Skin of body (tissue), 1 donor: ENCODE measurements at regions not wholly inside any gene's neighbourhood (a gene's known extent, or its start where the extent isn't known, plus 50 kb on each side); places are given as distances from the start of the nearest gene placed in this dataset.
A peak's percentile ranks its signal among the peaks of the same experiment; 100 is the strongest.
"Not testable (repeated sequence)": the region's sequence is repeated elsewhere in the genome, so short reads cannot be mapped to it uniquely, and the experiment has no call there.

Source experiments
- DNase-seq: peaks from one replicate; lab custom pipeline; 2025; lab: John Stamatoyannopoulos, UW

GRCh38 chr5:158209219-158209908 lies 350.4 kb upstream of the CLINT1 start:
- DNase-seq = no peak

- DNase-seq = no peak
Measured at GRCh38 chr5:158207733-158208132, 348.8 kb upstream of the CLINT1 start.

- DNase-seq = no peak
Measured at GRCh38 chr5:158205992-158206391, 347.0 kb upstream of the CLINT1 start.

- DNase-seq = no peak
Measured at GRCh38 chr5:158203261-158203660, 344.3 kb upstream of the CLINT1 start.

GRCh38 chr5:158202801-158203200 lies 343.9 kb upstream of the CLINT1 start:
- DNase-seq = no peak

GRCh38 chr5:158200619-158201018 lies 341.7 kb upstream of the CLINT1 start:
- DNase-seq = peak; percentile 75

GRCh38 chr5:158198636-158199035 lies 339.7 kb upstream of the CLINT1 start:
- no peak for DNase-seq

- DNase-seq = peak; percentile 61
Measured at GRCh38 chr5:158195416-158196210, 336.7 kb upstream of the CLINT1 start.

- DNase-seq = peak; percentile 15
Measured at GRCh38 chr5:158194561-158194976, 335.6 kb upstream of the CLINT1 start.

GRCh38 chr5:158193395-158193794 lies 334.4 kb upstream of the CLINT1 start:
- not testable (repeated sequence) for DNase-seq

- DNase-seq = no peak
Measured at GRCh38 chr5:158180407-158180806, 321.5 kb upstream of the CLINT1 start.

GRCh38 chr5:158179271-158179670 lies 320.3 kb upstream of the CLINT1 start:
- no peak for DNase-seq

- DNase-seq = no peak
Measured at GRCh38 chr5:158178535-158178934, 319.6 kb upstream of the CLINT1 start.

- no peak for DNase-seq
Measured at GRCh38 chr5:158177146-158177545, 318.2 kb upstream of the CLINT1 start.

- no peak for DNase-seq
Measured at GRCh38 chr5:158175934-158176481, 317.1 kb upstream of the CLINT1 start.

- DNase-seq = peak; percentile 84
Measured at GRCh38 chr5:158174918-158175851, 316.2 kb upstream of the CLINT1 start.

GRCh38 chr5:158174026-158174425 lies 315.1 kb upstream of the CLINT1 start:
- peak; percentile 41 for DNase-seq

GRCh38 chr5:158172005-158172404 lies 313.1 kb upstream of the CLINT1 start:
- DNase-seq = no peak

GRCh38 chr5:158170534-158170933 lies 311.6 kb upstream of the CLINT1 start:
- DNase-seq = no peak

- DNase-seq = no peak
Measured at GRCh38 chr5:158170060-158170459, 311.1 kb upstream of the CLINT1 start.

GRCh38 chr5:158166424-158166823 lies 307.5 kb upstream of the CLINT1 start:
- DNase-seq = no peak
